GM23248 (cell line): ENCODE measurements at regions not wholly inside any gene's neighbourhood (a gene's known extent, or its start where the extent isn't known, plus 50 kb on each side); places are given as distances from the start of the nearest gene placed in this dataset.

Source experiments
- DNase-seq: peaks from one replicate; pipeline ENCODE4 v3.0.0-alpha.2; 2015
- H2AFZ ChIP-seq: fragments of 200-600 bp; sonication (generic); 2 replicates; pipeline ENCODE4 v1.6.1; 2016; ENCODE audit warnings: antibody characterized with exemption
- H3F3A ChIP-seq: fragments of 200-600 bp; sonication (generic); 2 replicates; pipeline ENCODE4 v1.6.1; 2016; ENCODE audit warnings: mild to moderate bottlenecking, antibody characterized with exemption, mixed run types; ENCODE audit not compliant: insufficient read depth
- H3K27ac ChIP-seq: fragments of 200-600 bp; sonication (generic); 2 replicates; pipeline ENCODE4 v1.5.1; 2016; ENCODE audit warnings: mild to moderate bottlenecking
- H3K27me3 ChIP-seq: fragments of 200-600 bp; sonication (generic); replicated peaks from 2 replicates; pipeline ENCODE4 v1.6.1; 2016; ENCODE audit warnings: mild to moderate bottlenecking; ENCODE audit not compliant: insufficient read depth
- H3K36me3 ChIP-seq: fragments of 200-600 bp; sonication (generic); 2 replicates; pipeline ENCODE4 v1.6.1; 2016; ENCODE audit warnings: low read depth, mild to moderate bottlenecking
- H3K4me1 ChIP-seq: fragments of 200-600 bp; sonication (generic); 2 replicates; pipeline ENCODE4 v1.6.1; 2016; ENCODE audit warnings: mild to moderate bottlenecking; ENCODE audit not compliant: insufficient read depth
- H3K4me2 ChIP-seq: fragments of 200-600 bp; sonication (generic); one replicate; pipeline ENCODE4 v1.6.1; 2016; ENCODE audit warnings: mild to moderate bottlenecking; ENCODE audit not compliant: unreplicated experiment
- H3K4me3 ChIP-seq: fragments of 200-600 bp; sonication (generic); 2 replicates; pipeline ENCODE4 v1.5.1; 2016; ENCODE audit warnings: mild to moderate bottlenecking
- H3K79me2 ChIP-seq: fragments of 200-600 bp; sonication (generic); 2 replicates; pipeline ENCODE4 v1.6.1; 2016; ENCODE audit warnings: mild to moderate bottlenecking; ENCODE audit not compliant: insufficient read depth
- H3K9ac ChIP-seq: fragments of 200-600 bp; sonication (generic); 2 replicates; pipeline ENCODE4 v1.6.1; 2016; ENCODE audit warnings: mild to moderate bottlenecking
- H3K9me2 ChIP-seq: fragments of 200-600 bp; sonication (generic); 2 replicates; pipeline ENCODE4 v1.6.1; 2016; ENCODE audit warnings: mixed run types, mild to moderate bottlenecking, moderate library complexity; ENCODE audit not compliant: insufficient read depth
- H3K9me3 ChIP-seq: fragments of 200-600 bp; sonication (generic); one replicate; pipeline ENCODE4 v1.6.1; 2017; ENCODE audit warnings: low read depth
- H4K20me1 ChIP-seq: fragments of 200-600 bp; sonication (generic); 2 replicates; pipeline ENCODE4 v1.6.0; 2016; ENCODE audit not compliant: insufficient read depth
- EZH2 ChIP-seq: fragments of 200-600 bp; sonication (generic); IDR thresholded peaks from 2 replicates; pipeline ENCODE4 v1.6.1; 2018; ENCODE audit warnings: antibody characterized with exemption, mild to moderate bottlenecking; ENCODE audit not compliant: insufficient read depth, poor library complexity, severe bottlenecking
- EZH2phosphoT487 ChIP-seq: fragments of 200-600 bp; sonication (generic); IDR thresholded peaks from 2 replicates; pipeline ENCODE4 v1.6.1; 2018; ENCODE audit warnings: antibody characterized with exemption, moderate library complexity, mild to moderate bottlenecking, low read depth; ENCODE audit not compliant: insufficient read depth
- WGBS, 2 experiments: methylation state at CpG; one replicate each; pipeline ENCODE4 v1.1.6; 2015 to 2017; ENCODE audit warnings: low lambda C conversion rate in 2 of 2, low coverage in 1 of 2; ENCODE audit errors: missing lambda C conversion rate in 2 of 2; 5-methylcytosine and 5-hydroxymethylcytosine counted together
- in situ Hi-C: fragments of 300-500 bp; cut with MboI; formaldehyde crosslinking; loops from 2 replicates; pipeline ENCODE4 v1.15.0; 2020

DNA sequence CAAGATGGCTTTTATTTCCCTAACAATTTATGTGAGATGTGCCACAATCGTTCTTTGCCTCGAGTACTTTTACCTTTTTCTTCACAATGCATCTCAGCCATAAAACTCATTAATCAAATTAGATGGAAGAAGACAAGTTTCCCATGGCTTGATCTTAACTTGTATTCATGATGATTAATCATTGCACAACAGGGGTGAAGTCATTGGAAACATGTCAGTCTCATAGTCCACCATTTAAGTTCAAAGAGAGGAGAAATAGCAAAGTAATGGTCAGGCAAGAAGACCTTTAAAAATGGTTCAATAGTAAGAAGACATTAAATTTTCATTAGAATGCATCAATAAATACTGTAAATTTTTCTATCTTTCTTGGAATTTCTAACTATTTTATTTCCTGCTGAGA, 136.3 kb downstream of the FOXG1 start:
- Histone ChIP-seq H3K27me3 (no peaks in the 10 kb centered on the region), H3K79me2 (no peaks in the 10 kb centered on the region), H3K27ac (no peak overlapping the region), H3K9me3 (no peaks in the 10 kb centered on the region), H3K4me3 (no peak overlapping the region), H3K4me2 (no peak overlapping the region), H3F3A (no peaks in the 10 kb centered on the region), H3K9me2 (no peaks in the 10 kb centered on the region), H3K9ac (no peak overlapping the region), H4K20me1 (no peaks in the 10 kb centered on the region), H2AFZ (no peak overlapping the region), H3K4me1 (no peaks in the 10 kb centered on the region), H3K36me3 (no peaks in the 10 kb centered on the region)
- 43 to 51% methylated on average over 2 of the region's 2 CpGs for WGBS, 2 experiments
- TF ChIP-seq EZH2phosphoT487 (no peak), EZH2 (no peak)
- in situ Hi-C loops: no loop called here
- DNase-seq: peak; percentile 1

DNA sequence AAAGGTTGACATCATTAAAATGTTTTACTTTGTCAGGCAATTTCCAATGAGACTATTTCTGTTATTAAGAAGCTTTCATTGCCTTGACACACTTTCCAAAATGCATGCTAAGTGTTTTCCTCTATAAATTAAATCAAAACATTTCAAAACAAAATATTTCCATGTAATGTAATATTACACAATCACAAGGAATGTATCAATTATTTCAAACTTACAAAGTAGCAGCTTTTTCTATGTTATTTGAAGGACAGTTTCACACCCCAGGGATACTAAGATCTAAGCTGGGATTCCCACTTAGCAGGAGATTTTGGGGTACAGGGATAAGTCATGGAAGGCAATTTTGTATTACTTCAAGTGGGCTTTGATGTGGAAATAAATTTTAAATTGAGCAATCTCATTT, 144.9 kb downstream of the FOXG1 start:
- Histone ChIP-seq H3K36me3 (no peaks in the 10 kb centered on the region), H4K20me1 (no peaks in the 10 kb centered on the region), H3K9me2 (no peaks in the 10 kb centered on the region), H3K4me3 (no peak overlapping the region), H3K9me3 (no peaks in the 10 kb centered on the region), H3K79me2 (no peaks in the 10 kb centered on the region), H3K4me2 (no peak overlapping the region), H3K4me1 (no peaks in the 10 kb centered on the region), H3K9ac (no peak overlapping the region), H3K27ac (no peak overlapping the region), H3K27me3 (no peaks in the 10 kb centered on the region; the same call in none of the 2 replicates), H3F3A (no peaks in the 10 kb centered on the region), H2AFZ (no peak overlapping the region)
- no peak for TF ChIP-seq EZH2
- TF ChIP-seq EZH2phosphoT487: no peak
- no peak for DNase-seq
- in situ Hi-C loops: no loop called here

DNA sequence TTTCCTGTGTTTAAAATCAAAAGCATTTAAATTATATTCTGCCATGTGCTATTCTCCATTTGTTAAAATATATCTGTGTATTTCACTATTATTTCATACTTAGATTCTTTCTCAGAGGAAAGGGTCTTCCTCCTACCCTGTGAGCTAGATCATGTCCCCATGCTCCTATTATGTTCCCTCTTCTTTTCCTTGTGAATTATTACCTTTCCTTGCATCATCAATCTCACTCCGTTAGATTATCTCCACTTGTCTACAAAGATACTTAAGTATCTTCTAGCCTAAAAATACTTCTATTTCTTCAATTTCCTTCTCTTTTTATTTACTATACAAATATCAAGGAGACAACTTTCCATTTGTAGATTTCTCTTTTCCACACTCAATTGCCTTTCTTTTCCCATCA, 146.5 kb downstream of the FOXG1 start:
- in situ Hi-C loops: no loop called here

DNA sequence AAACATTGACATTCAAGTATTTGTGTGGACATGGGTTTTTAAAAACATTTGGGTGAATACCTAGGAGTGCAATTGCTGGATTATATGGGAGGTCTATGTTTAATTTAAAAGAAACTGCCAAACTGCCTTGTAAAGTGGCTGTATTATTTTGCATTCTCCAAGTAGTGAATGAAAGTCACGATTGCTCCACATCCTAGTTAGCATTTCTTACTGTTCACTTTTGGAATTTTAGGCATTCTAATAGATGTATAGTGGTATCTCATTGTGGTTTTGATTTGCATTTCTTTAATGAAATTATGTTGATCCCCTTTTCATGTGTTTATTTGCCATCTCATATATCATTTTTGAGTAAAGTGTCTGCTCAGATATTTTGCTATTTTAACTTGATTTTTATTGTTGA, 159.5 kb downstream of the FOXG1 start:
- WGBS, 2 experiments: 0 to 3% methylated on average over 1 of the region's 1 CpG
- Histone ChIP-seq H3K27ac (no peak overlapping the region), H3K9me2 (no peaks in the 10 kb centered on the region), H3K79me2 (no peaks in the 10 kb centered on the region), H3K9me3 (no peaks in the 10 kb centered on the region), H3K4me2 (no peak overlapping the region), H3K4me1 (no peaks in the 10 kb centered on the region), H3F3A (no peaks in the 10 kb centered on the region), H3K9ac (no peak overlapping the region), H3K4me3 (no peak overlapping the region), H2AFZ (no peak overlapping the region), H3K27me3 (no peaks in the 10 kb centered on the region), H3K36me3 (no peaks in the 10 kb centered on the region), H4K20me1 (no peaks in the 10 kb centered on the region)
- in situ Hi-C loops: no loop called here
- TF ChIP-seq EZH2phosphoT487: no peak
- no peak for TF ChIP-seq EZH2
- DNase-seq: no peak

More for the DNA sequence above, 146.5 kb downstream of the FOXG1 start:
- Histone ChIP-seq H3K9me3 (no peaks in the 10 kb centered on the region), H3K79me2 (no peaks in the 10 kb centered on the region), H4K20me1 (no peaks in the 10 kb centered on the region), H3K27me3 (no peaks in the 10 kb centered on the region; the same call in none of the 2 replicates), H3K4me1 (no peaks in the 10 kb centered on the region), H3K9me2 (no peaks in the 10 kb centered on the region), H3K4me3 (no peak overlapping the region), H3F3A (no peaks in the 10 kb centered on the region), H2AFZ (no peak overlapping the region), H3K27ac (no peak overlapping the region), H3K9ac (no peak overlapping the region), H3K36me3 (no peaks in the 10 kb centered on the region), H3K4me2 (no peak overlapping the region)
- DNase-seq: no peak
- 11 to 20% methylated on average over 1 of the region's 1 CpG for WGBS, 2 experiments
- no peak for TF ChIP-seq EZH2
- TF ChIP-seq EZH2phosphoT487: no peak

DNA sequence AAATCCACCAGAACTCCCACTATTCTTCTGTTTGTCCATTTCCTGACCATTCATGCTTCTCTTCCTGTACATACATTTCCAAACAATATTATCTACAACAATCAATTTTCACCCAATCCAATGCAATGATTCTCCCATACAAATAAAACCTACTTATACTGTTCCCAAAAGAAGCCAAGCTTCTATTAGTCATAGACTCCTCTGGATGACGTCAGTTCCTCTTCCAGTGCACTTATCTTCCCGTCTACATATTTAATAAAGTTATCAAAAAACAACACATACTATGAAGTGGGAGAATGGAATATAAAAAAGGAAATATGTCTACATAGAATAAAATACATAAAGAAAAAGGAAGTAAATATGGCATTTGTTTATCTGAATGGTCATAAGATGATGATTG, 165.4 kb downstream of the FOXG1 start:
- H3K4me1 ChIP-seq: no peaks in the 10 kb centered on the region
- in situ Hi-C loops: no loop called here
- H3K9ac ChIP-seq: no peak overlapping the region
- H3K4me2 ChIP-seq: no peak overlapping the region
- no peak for TF ChIP-seq EZH2
- TF ChIP-seq EZH2phosphoT487: no peak
- no peaks in the 10 kb centered on the region for H3K36me3 ChIP-seq
- no peaks in the 10 kb centered on the region for H4K20me1 ChIP-seq
- no peaks in the 10 kb centered on the region for H3K9me2 ChIP-seq
- 2 to 5% methylated on average over 2 of the region's 2 CpGs for WGBS, 2 experiments
- H3K9me3 ChIP-seq: no peaks in the 10 kb centered on the region
- no peaks in the 10 kb centered on the region for H3F3A ChIP-seq
- no peaks in the 10 kb centered on the region for H3K27me3 ChIP-seq
- H3K79me2 ChIP-seq: no peaks in the 10 kb centered on the region
- no peak overlapping the region for H2AFZ ChIP-seq
- peak; percentile 2 for DNase-seq
- H3K27ac ChIP-seq: no peak overlapping the region
- H3K4me3 ChIP-seq: no peak overlapping the region
